Activated CD4-positive, alpha-beta T cell treated with anti-CD3 and anti-CD28 coated beads for 36 hours (primary cell): ENCODE measurements at regions not wholly inside any gene's neighbourhood (a gene's known extent, or its start where the extent isn't known, plus 50 kb on each side); places are given as distances from the start of the nearest gene placed in this dataset.

Experiments used
- ATAC-seq: fragments of 200-7000 bp; cut with Tn5 transposase; one replicate; pipeline ENCODE4 v1.10.0; 2021; ENCODE audit warnings: mild to moderate bottlenecking, moderate library complexity
- CTCF ChIA-PET: fragments of 350-600 bp; sonication (Branson Sonifier 250); formaldehyde crosslinking; loops from one replicate; lab custom pipeline; 2021; ENCODE audit warnings: antibody characterized with exemption; lab: Charles Lee
- POLR2A ChIA-PET: fragments of 350-600 bp; sonication (Branson Sonifier 250); formaldehyde crosslinking; loops from one replicate; lab custom pipeline; 2021; ENCODE audit warnings: antibody characterized with exemption, inconsistent platforms; lab: Charles Lee
- DNase-seq: peaks from one replicate; pipeline ENCODE4 v3.0.0-alpha.2; 2020
- H3K27ac Mint-ChIP-seq: one replicate; pipeline ENCODE4 v1.8.0; 2021; ENCODE audit warnings: mixed read lengths
- H3K27me3 Mint-ChIP-seq: one replicate; pipeline ENCODE4 v1.8.0; 2021; ENCODE audit warnings: mixed read lengths
- H3K36me3 Mint-ChIP-seq: one replicate; pipeline ENCODE4 v1.8.0; 2021; ENCODE audit warnings: low read depth, mixed read lengths
- H3K4me1 Mint-ChIP-seq: one replicate; pipeline ENCODE4 v1.8.0; 2021; ENCODE audit warnings: mixed read lengths
- H3K4me3 Mint-ChIP-seq: one replicate; pipeline ENCODE4 v1.8.0; 2021; ENCODE audit warnings: mild to moderate bottlenecking, moderate library complexity, mixed read lengths
- H3K9me3 Mint-ChIP-seq: one replicate; pipeline ENCODE4 v1.8.0; 2021; ENCODE audit warnings: low read depth, mixed read lengths
- intact Hi-C, 2 experiments: fragments of 100-400 bp; cut with DNase I in 1 of 2; cut with micrococcal nuclease in 1 of 2; formaldehyde crosslinking; loops; one replicate each; pipeline versions ENCODE4 v1.14.2 to v1.15.1; 2022 to 2024; cut with DNase I, micrococcal nuclease

- intact Hi-C loops, result no loop called here
- Mint-ChIP-seq H3K9me3 (no peaks in the 10 kb centered on the region), H3K27ac (no peak overlapping the region), H3K27me3 (peaks cover 4% of the 10 kb centered on the region), H3K4me3 (no peak overlapping the region), H3K4me1 (peaks cover 4% of the 10 kb centered on the region), H3K36me3 (no peaks in the 10 kb centered on the region)
- ChIA-PET POLR2A (no interaction called here), CTCF (no interaction called here)
- ATAC-seq, result no peak
- no peak for DNase-seq
Observed at GRCh38 chr4:18406264-18406663, 384.7 kb upstream of the LCORL start.

- no peak for DNase-seq
- CTCF ChIA-PET, result no interaction called here
- Mint-ChIP-seq H3K27ac (no peak overlapping the region), H3K4me3 (no peak overlapping the region), H3K4me1 (peaks cover 4% of the 10 kb centered on the region), H3K27me3 (peaks cover 4% of the 10 kb centered on the region), H3K9me3 (no peaks in the 10 kb centered on the region), H3K36me3 (no peaks in the 10 kb centered on the region)
- POLR2A ChIA-PET, result no interaction called here
- no peak for ATAC-seq
- intact Hi-C loops, result no loop called here
Observed at GRCh38 chr4:18405054-18405453, 383.5 kb upstream of the LCORL start.

GRCh38 chr4:18404642-18405041, 383.1 kb upstream of the LCORL start:
- POLR2A ChIA-PET, result no interaction called here
- no peaks in the 10 kb centered on the region for H3K36me3 Mint-ChIP-seq
- DNase-seq (no peak), ATAC-seq (no peak)
- H3K4me1 Mint-ChIP-seq, result peaks cover 4% of the 10 kb centered on the region
- H3K9me3 Mint-ChIP-seq, result no peaks in the 10 kb centered on the region
- no peak overlapping the region for H3K4me3 Mint-ChIP-seq
- no peak overlapping the region for H3K27ac Mint-ChIP-seq
- peaks cover 4% of the 10 kb centered on the region for H3K27me3 Mint-ChIP-seq
- CTCF ChIA-PET, result no interaction called here
- intact Hi-C loops, result no loop called here

- CTCF ChIA-PET, result no interaction called here
- POLR2A ChIA-PET, result no interaction called here
Observed at GRCh38 chr4:18403327-18403726, 381.8 kb upstream of the LCORL start.

GRCh38 chr4:18401868-18402267, 380.3 kb upstream of the LCORL start:
- DNase-seq (no peak), ATAC-seq (no peak)
- Mint-ChIP-seq H3K36me3 (no peaks in the 10 kb centered on the region), H3K4me1 (peaks cover 4% of the 10 kb centered on the region), H3K27ac (no peak overlapping the region), H3K4me3 (no peak overlapping the region), H3K9me3 (no peaks in the 10 kb centered on the region), H3K27me3 (peaks cover 4% of the 10 kb centered on the region)
- POLR2A ChIA-PET, result no interaction called here
- intact Hi-C loops, result no loop called here
- CTCF ChIA-PET, result no interaction called here

More at GRCh38 chr4:18403327-18403726, 381.8 kb upstream of the LCORL start:
- Mint-ChIP-seq H3K36me3 (no peaks in the 10 kb centered on the region), H3K9me3 (no peaks in the 10 kb centered on the region), H3K27ac (no peak overlapping the region), H3K27me3 (peaks cover 4% of the 10 kb centered on the region), H3K4me1 (peaks cover 4% of the 10 kb centered on the region), H3K4me3 (no peak overlapping the region)
- no peak for DNase-seq
- ATAC-seq, result no peak
- intact Hi-C loops, result no loop called here

- no peak for DNase-seq
- no peak overlapping the region for H3K27ac Mint-ChIP-seq
- ChIA-PET POLR2A (no interaction called here), CTCF (no interaction called here)
- no peaks in the 10 kb centered on the region for H3K9me3 Mint-ChIP-seq
- intact Hi-C loops, result no loop called here
- H3K4me1 Mint-ChIP-seq, result peaks cover 4% of the 10 kb centered on the region
- H3K36me3 Mint-ChIP-seq, result no peaks in the 10 kb centered on the region
- no peak overlapping the region for H3K4me3 Mint-ChIP-seq
- H3K27me3 Mint-ChIP-seq, result peaks cover 4% of the 10 kb centered on the region
- ATAC-seq, result no peak
Observed at GRCh38 chr4:18401425-18401824, 379.9 kb upstream of the LCORL start.

GRCh38 chr4:18398661-18399060, 377.1 kb upstream of the LCORL start:
- DNase-seq, result no peak

GRCh38 chr4:18397681-18398390, 376.3 kb upstream of the LCORL start:
- intact Hi-C loops, result no loop called here
- CTCF ChIA-PET, result interaction anchor here (1.2 kb wide), 1 partner anchor 11 kb away, joined by 7 read pairs; no protein-coding TSS in a partner anchor
- no peak overlapping the region for H3K27ac Mint-ChIP-seq
- H3K4me1 Mint-ChIP-seq, result no peaks in the 10 kb centered on the region
- no peaks in the 10 kb centered on the region for H3K9me3 Mint-ChIP-seq
- POLR2A ChIA-PET, result no interaction called here
- peaks cover 6% of the 10 kb centered on the region for H3K27me3 Mint-ChIP-seq
- H3K36me3 Mint-ChIP-seq, result no peaks in the 10 kb centered on the region
- no peak for ATAC-seq
- H3K4me3 Mint-ChIP-seq, result no peak overlapping the region
- no peak for DNase-seq

More at GRCh38 chr4:18398661-18399060, 377.1 kb upstream of the LCORL start:
- peaks cover 6% of the 10 kb centered on the region for H3K27me3 Mint-ChIP-seq
- no peaks in the 10 kb centered on the region for H3K4me1 Mint-ChIP-seq
- intact Hi-C loops, result no loop called here
- no peaks in the 10 kb centered on the region for H3K36me3 Mint-ChIP-seq
- no peak overlapping the region for H3K27ac Mint-ChIP-seq
- POLR2A ChIA-PET, result no interaction called here
- ATAC-seq, result no peak
- H3K4me3 Mint-ChIP-seq, result no peak overlapping the region
- no peaks in the 10 kb centered on the region for H3K9me3 Mint-ChIP-seq
- CTCF ChIA-PET, result interaction anchor here (0.7 to 1.2 kb wide), 2 partner anchors 11 to 1869 kb away, joined by 3 to 7 read pairs; no protein-coding TSS in a partner anchor

GRCh38 chr4:18394656-18395055, 373.1 kb upstream of the LCORL start:
- H3K27ac Mint-ChIP-seq, result no peak overlapping the region
- H3K4me1 Mint-ChIP-seq, result no peaks in the 10 kb centered on the region
- no peaks in the 10 kb centered on the region for H3K36me3 Mint-ChIP-seq
- ChIA-PET CTCF (no interaction called here), POLR2A (no interaction called here)
- DNase-seq, result no peak
- ATAC-seq, result no peak
- H3K27me3 Mint-ChIP-seq, result peaks cover 6% of the 10 kb centered on the region
- H3K9me3 Mint-ChIP-seq, result no peaks in the 10 kb centered on the region
- no peak overlapping the region for H3K4me3 Mint-ChIP-seq
- intact Hi-C loops, result no loop called here

GRCh38 chr4:18391354-18391728, 369.8 kb upstream of the LCORL start:
- intact Hi-C loops, result no loop called here
- Mint-ChIP-seq H3K4me3 (no peak overlapping the region), H3K9me3 (no peaks in the 10 kb centered on the region), H3K36me3 (no peaks in the 10 kb centered on the region), H3K27ac (no peak overlapping the region), H3K4me1 (no peaks in the 10 kb centered on the region), H3K27me3 (peaks cover 8% of the 10 kb centered on the region)
- ChIA-PET CTCF (no interaction called here), POLR2A (no interaction called here)
- no peak for DNase-seq
- ATAC-seq, result no peak

- no peaks in the 10 kb centered on the region for H3K4me1 Mint-ChIP-seq
Observed at GRCh38 chr4:18390655-18391353, 369.2 kb upstream of the LCORL start.

GRCh38 chr4:18389115-18389514, 367.6 kb upstream of the LCORL start:
- no peaks in the 10 kb centered on the region for H3K36me3 Mint-ChIP-seq
- CTCF ChIA-PET, result no interaction called here
- H3K4me3 Mint-ChIP-seq, result no peak overlapping the region
- H3K27ac Mint-ChIP-seq, result no peak overlapping the region
- ATAC-seq (no peak), DNase-seq (no peak)
- peaks cover 8% of the 10 kb centered on the region for H3K27me3 Mint-ChIP-seq
- intact Hi-C loops, result no loop called here
- POLR2A ChIA-PET, result no interaction called here
- no peaks in the 10 kb centered on the region for H3K9me3 Mint-ChIP-seq
- no peaks in the 10 kb centered on the region for H3K4me1 Mint-ChIP-seq

More at GRCh38 chr4:18390655-18391353, 369.2 kb upstream of the LCORL start:
- Mint-ChIP-seq H3K27me3 (peaks cover 8% of the 10 kb centered on the region), H3K9me3 (no peaks in the 10 kb centered on the region), H3K27ac (no peak overlapping the region), H3K36me3 (no peaks in the 10 kb centered on the region), H3K4me3 (no peak overlapping the region)
- DNase-seq, result no peak
- ChIA-PET CTCF (no interaction called here), POLR2A (no interaction called here)
- intact Hi-C loops, result no loop called here
- ATAC-seq, result no peak
